ENCODE measurements at regions not wholly inside any gene's neighbourhood (a gene's known extent, or its start where the extent isn't known, plus 50 kb on each side); places are given as distances from the start of the nearest gene placed in this dataset.

DNA sequence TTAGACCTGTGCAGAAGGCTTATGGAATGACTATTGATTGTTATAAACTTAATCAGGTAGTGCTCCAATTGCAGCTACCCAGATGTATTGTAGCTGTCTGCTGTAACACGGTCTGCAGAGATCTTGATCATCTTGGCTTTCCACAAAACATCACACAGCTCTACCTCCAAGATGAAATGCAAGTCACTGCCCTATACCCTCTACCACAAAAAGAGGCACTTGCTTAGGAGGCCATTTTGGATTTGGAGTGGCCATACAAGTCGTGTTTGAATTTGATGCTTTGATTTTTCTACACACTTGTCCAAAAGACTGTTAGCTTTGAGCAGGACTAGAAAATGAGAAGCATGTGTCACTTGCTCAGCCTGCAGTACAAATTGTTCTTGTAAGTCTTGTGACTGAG is 377.2 kb downstream of the TNS3 start:
- no peak for TF ChIP-seq EZH2 (IDR thresholded peaks at IDR 0.05; ENCODE audit: insufficient read depth, poor library complexity, severe bottlenecking)
- no peak for TF ChIP-seq EZH2phosphoT487 (IDR thresholded peaks at IDR 0.05; ENCODE audit: insufficient read depth, low read depth)

Measured in GM23248 (cell line).